ENCODE measurements at regions not wholly inside any gene's neighbourhood (a gene's known extent, or its start where the extent isn't known, plus 50 kb on each side); places are given as distances from the start of the nearest gene placed in this dataset.
"Not testable (repeated sequence)": the region's sequence is repeated elsewhere in the genome, so short reads cannot be mapped to it uniquely, and the experiment has no call there.

- DNase-seq, result no peak
These were observed 420.3 kb downstream of the GABRG2 start for GRCh38 chr5:162487528-162488525.

- DNase-seq, result no peak
These were observed 428.7 kb downstream of the GABRG2 start for GRCh38 chr5:162496100-162496808.

- no peak for DNase-seq
These were observed 429.9 kb downstream of the GABRG2 start for GRCh38 chr5:162497455-162497854.

GRCh38 chr5:162502780-162503179 is 435.2 kb downstream of the GABRG2 start:
- no peak for DNase-seq

- DNase-seq, result no peak
These were observed 436.2 kb downstream of the GABRG2 start for GRCh38 chr5:162503796-162504195.

- no peak for DNase-seq
These were observed 445.5 kb downstream of the GABRG2 start for GRCh38 chr5:162512935-162513565.

GRCh38 chr5:162514116-162514515 is 446.5 kb downstream of the GABRG2 start:
- DNase-seq, result no peak

GRCh38 chr5:162520878-162521277 is 453.3 kb downstream of the GABRG2 start:
- no peak for DNase-seq

GRCh38 chr5:162529209-162529608 is 461.6 kb downstream of the GABRG2 start:
- no peak for DNase-seq

- DNase-seq, result no peak
These were observed 462.3 kb downstream of the GABRG2 start for GRCh38 chr5:162529886-162530285.

- DNase-seq, result no peak
These were observed 475.9 kb downstream of the GABRG2 start for GRCh38 chr5:162543437-162543836.

- no peak for DNase-seq
These were observed 477.3 kb downstream of the GABRG2 start for GRCh38 chr5:162544905-162545304.

GRCh38 chr5:162550236-162550635 is 482.7 kb downstream of the GABRG2 start:
- no peak for DNase-seq

- no peak for DNase-seq
These were observed 490.5 kb downstream of the GABRG2 start for GRCh38 chr5:162558120-162558519.

- no peak for DNase-seq
These were observed 500.1 kb downstream of the GABRG2 start for GRCh38 chr5:162567644-162568043.

GRCh38 chr5:162573758-162574157 is 506.2 kb downstream of the GABRG2 start:
- DNase-seq, result no peak

- DNase-seq, result no peak
These were observed 524.2 kb downstream of the GABRG2 start for GRCh38 chr5:162591724-162592123.

GRCh38 chr5:162593881-162594280 is 526.3 kb downstream of the GABRG2 start:
- no peak for DNase-seq

- no peak for DNase-seq
These were observed 536.0 kb downstream of the GABRG2 start for GRCh38 chr5:162603443-162604070.

GRCh38 chr5:162607879-162608278 is 540.3 kb downstream of the GABRG2 start:
- no peak for DNase-seq

- DNase-seq, result not testable (repeated sequence)
These were observed 554.2 kb downstream of the GABRG2 start for GRCh38 chr5:162621726-162622263.

GRCh38 chr5:162624110-162624509 is 556.5 kb downstream of the GABRG2 start:
- no peak for DNase-seq

GRCh38 chr5:162637481-162637880 is 569.9 kb downstream of the GABRG2 start:
- no peak for DNase-seq

Data from CD4-positive, alpha-beta T cell treated with Interleukin-4 for 4 hours (primary cell).